Natural killer cell (primary cell): ENCODE measurements at regions not wholly inside any gene's neighbourhood (a gene's known extent, or its start where the extent isn't known, plus 50 kb on each side); places are given as distances from the start of the nearest gene placed in this dataset.

Experiments
- ATAC-seq, 3 donors: fragments of 150-1000 bp in 2 of 3; fragments of 200-7000 bp in 1 of 3; cut with Tn5 transposase; 1 replicate in 1 of 3; 2 replicates in 2 of 3; pipeline ENCODE4 v1.10.0; 2021; ENCODE audit warnings: mild to moderate bottlenecking in 2 of 3, moderate library complexity in 2 of 3
- DNase-seq, 2 donors: peaks; one replicate each; pipeline versions ENCODE4 v3.0.0 to v3.0.0-alpha.2; 2013 to 2021; ENCODE audit warnings: mixed read lengths in 1 of 2
- H3K27ac ChIP-seq: one replicate; pipeline ENCODE4 v1.5.1; 2013; ENCODE audit warnings: mild to moderate bottlenecking, low read length
- H3K27me3 ChIP-seq: one replicate; pipeline ENCODE4 v1.6.1; 2013; ENCODE audit warnings: low read length; ENCODE audit not compliant: control insufficient read depth, insufficient read depth
- H3K36me3 ChIP-seq: one replicate; pipeline ENCODE4 v1.6.1; 2013; ENCODE audit warnings: low read length; ENCODE audit not compliant: control insufficient read depth, insufficient read depth
- H3K4me1 ChIP-seq: one replicate; pipeline ENCODE4 v1.6.1; 2013; ENCODE audit warnings: low read length; ENCODE audit not compliant: control insufficient read depth, insufficient read depth
- H3K4me3 ChIP-seq: one replicate; pipeline ENCODE4 v1.5.1; 2013; ENCODE audit warnings: low read length
- H3K9me3 ChIP-seq: one replicate; pipeline ENCODE4 v1.6.1; 2013; ENCODE audit warnings: low read length; ENCODE audit not compliant: control insufficient read depth, insufficient read depth
- H3K27ac Mint-ChIP-seq, 2 donors: one replicate each; pipeline ENCODE4 v1.8.0; 2022; ENCODE audit warnings: mild to moderate bottlenecking in 2 of 2, mixed read lengths in 2 of 2, moderate library complexity in 1 of 2
- H3K27me3 Mint-ChIP-seq, 2 donors: one replicate each; pipeline ENCODE4 v1.8.0; 2022; ENCODE audit warnings: low read depth in 2 of 2, mixed read lengths in 2 of 2
- H3K36me3 Mint-ChIP-seq: one replicate; pipeline ENCODE4 v1.8.0; 2022; ENCODE audit warnings: mixed read lengths
- H3K4me1 Mint-ChIP-seq, 2 donors: one replicate each; pipeline ENCODE4 v1.8.0; 2022; ENCODE audit warnings: mixed read lengths in 2 of 2
- H3K4me3 Mint-ChIP-seq: one replicate; pipeline ENCODE4 v1.8.0; 2022; ENCODE audit warnings: mild to moderate bottlenecking, moderate library complexity, mixed read lengths
- H3K9me3 Mint-ChIP-seq, 2 donors: one replicate each; pipeline ENCODE4 v1.8.0; 2022; ENCODE audit warnings: mixed read lengths in 2 of 2
- WGBS: methylation state at CpG from one replicate; pipeline ENCODE4 v1.1.7; 2013; ENCODE audit warnings: missing lambda C conversion rate; ENCODE audit not compliant: insufficient coverage; 5-methylcytosine and 5-hydroxymethylcytosine counted together
- intact Hi-C: fragments of 100-400 bp; cut with micrococcal nuclease; formaldehyde crosslinking; loops from one replicate; pipeline ENCODE4 v1.14.2; 2022
- TF ChIP-seq, protein P1 (sequence below): fragments of 200-600 bp; IDR thresholded peaks from one replicate; pipeline ENCODE4 v1.8.0; 2022; ENCODE audit warnings: antibody characterized with exemption

DNA sequence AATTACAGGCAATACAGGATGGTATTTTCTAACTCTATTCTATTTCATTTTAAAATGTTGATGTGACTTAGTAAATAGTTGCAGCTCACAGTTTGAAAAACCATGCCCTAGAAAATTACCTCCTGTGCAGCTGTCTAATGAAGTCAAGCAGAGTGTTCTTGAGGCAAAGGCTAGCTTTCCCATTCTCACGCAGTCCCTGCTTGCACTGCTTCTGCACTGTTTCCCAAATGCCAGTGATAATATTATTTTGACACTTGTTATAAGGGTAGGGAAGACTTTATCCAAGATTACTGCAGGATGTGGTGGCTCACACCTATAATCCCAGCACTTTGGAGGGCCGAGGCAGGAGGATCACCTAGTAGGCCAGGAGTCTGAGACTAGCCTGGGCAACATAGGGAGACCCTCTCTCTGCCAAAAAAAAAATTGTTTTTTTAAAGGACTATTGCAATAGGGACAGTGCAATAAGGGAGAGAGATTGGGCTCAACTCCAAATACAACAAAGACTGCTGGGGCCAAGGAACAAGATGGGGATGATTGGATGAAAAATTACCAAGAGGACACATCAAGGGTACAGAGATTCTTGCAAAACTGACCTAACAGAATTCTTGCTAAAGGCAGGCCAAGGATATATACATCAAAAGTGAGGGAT, 196.1 kb downstream of the LY86 start:
- H3K27ac Mint-ChIP-seq = no peak overlapping the region
- Histone ChIP-seq H3K36me3 (no peaks in the 10 kb centered on the region), H3K4me3 (no peak overlapping the region), H3K27me3 (no peaks in the 10 kb centered on the region), H3K4me1 (no peaks in the 10 kb centered on the region), H3K9me3 (no peaks in the 10 kb centered on the region), H3K27ac (no peak overlapping the region)
- peaks cover 4 to 9% of the 10 kb centered on the region in 2 donors for H3K27me3 Mint-ChIP-seq
- TF ChIP-seq, protein P1, sequence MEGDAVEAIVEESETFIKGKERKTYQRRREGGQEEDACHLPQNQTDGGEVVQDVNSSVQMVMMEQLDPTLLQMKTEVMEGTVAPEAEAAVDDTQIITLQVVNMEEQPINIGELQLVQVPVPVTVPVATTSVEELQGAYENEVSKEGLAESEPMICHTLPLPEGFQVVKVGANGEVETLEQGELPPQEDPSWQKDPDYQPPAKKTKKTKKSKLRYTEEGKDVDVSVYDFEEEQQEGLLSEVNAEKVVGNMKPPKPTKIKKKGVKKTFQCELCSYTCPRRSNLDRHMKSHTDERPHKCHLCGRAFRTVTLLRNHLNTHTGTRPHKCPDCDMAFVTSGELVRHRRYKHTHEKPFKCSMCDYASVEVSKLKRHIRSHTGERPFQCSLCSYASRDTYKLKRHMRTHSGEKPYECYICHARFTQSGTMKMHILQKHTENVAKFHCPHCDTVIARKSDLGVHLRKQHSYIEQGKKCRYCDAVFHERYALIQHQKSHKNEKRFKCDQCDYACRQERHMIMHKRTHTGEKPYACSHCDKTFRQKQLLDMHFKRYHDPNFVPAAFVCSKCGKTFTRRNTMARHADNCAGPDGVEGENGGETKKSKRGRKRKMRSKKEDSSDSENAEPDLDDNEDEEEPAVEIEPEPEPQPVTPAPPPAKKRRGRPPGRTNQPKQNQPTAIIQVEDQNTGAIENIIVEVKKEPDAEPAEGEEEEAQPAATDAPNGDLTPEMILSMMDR = no peak
- no peaks in the 10 kb centered on the region for H3K4me1 Mint-ChIP-seq
- DNase-seq (no peak), ATAC-seq (no peak)
- intact Hi-C loops = no loop called here
- 83% methylated on average over 2 of the region's 2 CpGs for WGBS
- no peaks in the 10 kb centered on the region for H3K36me3 Mint-ChIP-seq
- H3K4me3 Mint-ChIP-seq = no peak overlapping the region
- no peaks in the 10 kb centered on the region for H3K9me3 Mint-ChIP-seq

DNA sequence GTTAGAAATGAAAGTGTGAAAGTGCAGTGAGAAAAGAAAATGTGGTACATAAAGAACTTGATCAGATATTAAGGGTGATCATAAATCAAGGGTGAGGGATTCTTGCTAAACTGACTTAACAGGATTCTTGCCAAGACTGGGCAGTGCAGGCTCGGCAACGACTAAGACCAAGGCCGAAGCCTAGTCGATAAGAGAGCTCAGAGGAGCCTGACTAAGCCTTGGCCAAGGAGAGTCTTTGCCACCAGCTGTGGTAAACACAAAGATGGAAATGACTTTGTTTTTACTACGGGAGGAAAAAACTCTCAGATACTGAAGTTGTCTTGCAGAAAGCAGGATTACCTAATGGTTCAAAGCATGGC, 196.6 kb downstream of the LY86 start:
- Histone ChIP-seq H3K36me3 (no peaks in the 10 kb centered on the region), H3K27ac (no peak overlapping the region), H3K9me3 (no peaks in the 10 kb centered on the region), H3K4me3 (no peak overlapping the region), H3K4me1 (no peaks in the 10 kb centered on the region), H3K27me3 (no peaks in the 10 kb centered on the region)
- intact Hi-C loops = no loop called here
- H3K4me1 Mint-ChIP-seq = no peaks in the 10 kb centered on the region
- DNase-seq = no peak
- H3K4me3 Mint-ChIP-seq = no peak overlapping the region
- peaks cover 2 to 5% of the 10 kb centered on the region in 2 donors for H3K27me3 Mint-ChIP-seq
- TF ChIP-seq, protein P1 = no peak
- H3K36me3 Mint-ChIP-seq = no peaks in the 10 kb centered on the region
- no peaks in the 10 kb centered on the region for H3K9me3 Mint-ChIP-seq
- no peak for ATAC-seq
- H3K27ac Mint-ChIP-seq = no peak overlapping the region
- 96% methylated on average over 5 of the region's 5 CpGs for WGBS

DNA sequence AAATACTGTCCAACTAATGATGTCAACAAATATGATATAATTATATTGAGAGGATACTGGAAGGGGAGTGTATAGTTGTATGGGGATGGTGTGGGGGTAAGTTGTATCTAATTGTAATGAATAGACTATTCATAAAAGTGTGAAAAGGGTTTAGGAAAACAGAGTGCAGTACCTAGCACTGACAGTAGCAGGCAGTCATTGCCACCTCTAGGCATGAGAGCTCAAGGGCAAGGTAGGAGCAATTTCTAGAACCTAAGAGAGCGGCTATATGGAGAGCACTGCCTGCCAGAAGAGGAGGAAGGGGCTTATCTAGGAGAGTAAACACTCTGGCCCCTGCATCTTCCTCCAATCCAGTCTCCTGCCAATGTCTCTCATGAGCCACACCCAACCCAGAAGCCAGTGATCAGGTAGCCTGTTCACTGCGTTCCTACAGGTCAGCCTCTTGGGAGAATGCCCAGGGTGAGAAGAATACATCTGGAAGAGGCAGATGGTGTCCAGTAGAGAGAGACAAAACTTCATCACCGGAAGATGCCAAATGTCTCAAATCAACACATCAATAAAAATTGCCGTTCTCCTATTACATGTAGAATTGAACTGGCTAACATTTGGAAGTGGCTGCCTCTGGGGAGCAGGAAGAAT, 200.0 kb downstream of the LY86 start:
- H3K4me3 ChIP-seq = no peak overlapping the region
- H3K36me3 Mint-ChIP-seq = no peaks in the 10 kb centered on the region
- intact Hi-C loops = no loop called here
- H3K4me3 Mint-ChIP-seq = no peak overlapping the region
- peaks cover 0 to under 1% of the 10 kb centered on the region in 2 donors for H3K4me1 Mint-ChIP-seq
- H3K27ac Mint-ChIP-seq = no peak overlapping the region
- 89% methylated on average over 2 of the region's 4 CpGs for WGBS
- no peaks in the 10 kb centered on the region for H3K4me1 ChIP-seq
- DNase-seq (peak in 1 of 2 donors; percentile 49), ATAC-seq (peak; percentile 35 to 61 (median 45))
- TF ChIP-seq, protein P1 = no peak
- H3K9me3 ChIP-seq = no peaks in the 10 kb centered on the region
- no peaks in the 10 kb centered on the region for H3K27me3 ChIP-seq
- H3K27me3 Mint-ChIP-seq = no peaks in the 10 kb centered on the region
- no peaks in the 10 kb centered on the region for H3K36me3 ChIP-seq
- no peak overlapping the region for H3K27ac ChIP-seq
- H3K9me3 Mint-ChIP-seq = no peaks in the 10 kb centered on the region

DNA sequence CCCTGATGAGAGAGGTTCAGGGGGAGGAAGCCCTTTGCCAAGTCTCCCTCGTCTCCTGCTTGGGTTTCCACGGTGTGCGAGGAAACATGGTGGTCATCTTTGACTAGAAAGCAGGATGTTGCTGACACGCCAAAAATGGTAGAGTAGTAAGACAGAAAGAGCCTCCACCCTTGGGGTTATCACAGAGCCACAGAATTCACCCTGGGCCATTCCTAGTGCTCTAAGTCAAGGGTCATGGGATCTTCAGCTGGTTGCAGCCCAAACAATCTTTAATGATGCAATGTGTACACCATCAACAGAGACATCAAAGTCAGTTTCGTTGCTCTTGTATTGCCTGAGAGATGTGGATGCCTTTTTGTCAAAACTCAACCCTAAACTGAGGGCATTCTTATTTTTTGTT, 201.9 kb downstream of the LY86 start:
- Mint-ChIP-seq H3K27ac (no peak overlapping the region), H3K36me3 (no peaks in the 10 kb centered on the region), H3K27me3 (no peaks in the 10 kb centered on the region), H3K4me3 (no peak overlapping the region), H3K4me1 (peaks cover 6 to 7% of the 10 kb centered on the region in 2 donors), H3K9me3 (no peaks in the 10 kb centered on the region)
- Histone ChIP-seq H3K4me1 (peaks cover 3% of the 10 kb centered on the region), H3K4me3 (no peak overlapping the region), H3K27me3 (no peaks in the 10 kb centered on the region), H3K9me3 (no peaks in the 10 kb centered on the region), H3K36me3 (no peaks in the 10 kb centered on the region), H3K27ac (no peak overlapping the region)
- 94% methylated on average over 5 of the region's 5 CpGs for WGBS
- intact Hi-C loops = no loop called here
- ATAC-seq = no peak
- TF ChIP-seq, protein P1 = no peak
- DNase-seq = no peak
